GM10248 (cell line): ENCODE measurements at regions not wholly inside any gene's neighbourhood (a gene's known extent, or its start where the extent isn't known, plus 50 kb on each side); places are given as distances from the start of the nearest gene placed in this dataset.

Experiments
- CTCF ChIA-PET: fragments of 300-600 bp; sonication (Branson Sonifier 250); formaldehyde crosslinking; extraction: SDS; loops from one replicate; lab custom pipeline; 2021; ENCODE audit warnings: antibody characterized with exemption; lab: Yijun Ruan, JAX
- POLR2A ChIA-PET: fragments of 350-650 bp; sonication (Branson Sonifier 250); formaldehyde crosslinking; extraction: SDS; loops from one replicate; lab custom pipeline; 2020; ENCODE audit warnings: antibody characterized with exemption; lab: Yijun Ruan, JAX
- DNase-seq: peaks from one replicate; pipeline ENCODE4 v3.0.0; 2012; ENCODE audit errors: extremely low spot score
- CTCF ChIP-seq: IDR thresholded peaks from 2 replicates; pipeline ENCODE4 v1.5.1; 2012; ENCODE audit warnings: mild to moderate bottlenecking, low read depth; ENCODE audit errors: extremely low read depth, missing control alignments, control extremely low read depth

- CTCF ChIA-PET, result no interaction called here
- POLR2A ChIA-PET, result no interaction called here
- DNase-seq, result no peak
- TF ChIP-seq CTCF, result no peak
Observed at GRCh38 chr17:79167486-79167885, 92.9 kb downstream of the ENGASE start.

GRCh38 chr17:79165756-79166473 is 91.3 kb downstream of the ENGASE start:
- TF ChIP-seq CTCF, result no peak
- ChIA-PET POLR2A (no interaction called here), CTCF (no interaction called here)
- no peak for DNase-seq

GRCh38 chr17:79164913-79165695 is 90.5 kb downstream of the ENGASE start:
- no peak for DNase-seq
- CTCF ChIA-PET, result interaction anchor here (2.3 kb wide), 1 partner anchor 227 kb away, joined by 6 read pairs; no protein-coding TSS in a partner anchor
- no peak for TF ChIP-seq CTCF
- POLR2A ChIA-PET, result no interaction called here

- ChIA-PET POLR2A (no interaction called here), CTCF (interaction anchor here (2.3 kb wide), 1 partner anchor 228 kb away, joined by 6 read pairs; no protein-coding TSS in a partner anchor)
- no peak for DNase-seq
- TF ChIP-seq CTCF, result no peak
Observed at GRCh38 chr17:79164408-79164807, 89.8 kb downstream of the ENGASE start.

- ChIA-PET CTCF (interaction anchor here (1.1 to 2.3 kb wide), 2 partner anchors 229 to 238 kb away, joined by 4 to 6 read pairs; no protein-coding TSS in a partner anchor), POLR2A (interaction anchor here (0.5 kb wide), 1 partner anchor 157 kb away, joined by 3 read pairs; no protein-coding TSS in a partner anchor)
- TF ChIP-seq CTCF, result no peak
- no peak for DNase-seq
Observed at GRCh38 chr17:79163071-79163470, 88.4 kb downstream of the ENGASE start.

- CTCF ChIA-PET, result interaction anchor here (1.1 kb wide), 1 partner anchor 238 kb away, joined by 4 read pairs; no protein-coding TSS in a partner anchor
- TF ChIP-seq CTCF, result no peak
- POLR2A ChIA-PET, result no interaction called here
- no peak for DNase-seq
Observed at GRCh38 chr17:79162012-79162963, 87.7 kb downstream of the ENGASE start.
